Inflammatory macrophage (primary cell): ENCODE measurements at regions not wholly inside any gene's neighbourhood (a gene's known extent, or its start where the extent isn't known, plus 50 kb on each side); places are given as distances from the start of the nearest gene placed in this dataset.
"Not testable (repeated sequence)": the region's sequence is repeated elsewhere in the genome, so short reads cannot be mapped to it uniquely, and the experiment has no call there.

Source experiments
- DNase-seq, 2 donors: peaks; one replicate each; pipeline ENCODE4 v3.0.0-alpha.2; 2020 to 2022

- no peak for DNase-seq
Observed at GRCh38 chr2:147174824-147175254, 670.0 kb upstream of the ACVR2A start.

- no peak for DNase-seq
Observed at GRCh38 chr2:147173798-147174197, 671.0 kb upstream of the ACVR2A start.

GRCh38 chr2:147173189-147173581, 671.6 kb upstream of the ACVR2A start:
- no peak for DNase-seq

- no peak for DNase-seq
Observed at GRCh38 chr2:147172493-147173188, 672.2 kb upstream of the ACVR2A start.

GRCh38 chr2:147171941-147172340, 672.9 kb upstream of the ACVR2A start:
- no peak for DNase-seq

GRCh38 chr2:147170932-147171331, 673.9 kb upstream of the ACVR2A start:
- no peak for DNase-seq

- DNase-seq = no peak
Observed at GRCh38 chr2:147165697-147166382, 679.0 kb upstream of the ACVR2A start.

- no peak for DNase-seq
Observed at GRCh38 chr2:147164563-147164962, 680.3 kb upstream of the ACVR2A start.

- no peak for DNase-seq
Observed at GRCh38 chr2:147161746-147162145, 683.1 kb upstream of the ACVR2A start.

GRCh38 chr2:147156970-147157369, 687.9 kb upstream of the ACVR2A start:
- DNase-seq = no peak

GRCh38 chr2:147150241-147150635, 694.6 kb upstream of the ACVR2A start:
- DNase-seq = no peak

GRCh38 chr2:147149575-147150240, 695.1 kb upstream of the ACVR2A start:
- DNase-seq = no peak

- DNase-seq = no peak
Observed at GRCh38 chr2:147147802-147148201, 697.0 kb upstream of the ACVR2A start.

GRCh38 chr2:147141930-147142329, 702.9 kb upstream of the ACVR2A start:
- no peak for DNase-seq

GRCh38 chr2:147139732-147140131, 705.1 kb upstream of the ACVR2A start:
- not testable (repeated sequence) for DNase-seq

GRCh38 chr2:147137711-147138110, 707.1 kb upstream of the ACVR2A start:
- DNase-seq = no peak

GRCh38 chr2:147135376-147135775, 709.5 kb upstream of the ACVR2A start:
- DNase-seq = no peak

- DNase-seq = no peak
Observed at GRCh38 chr2:147133286-147133908, 711.4 kb upstream of the ACVR2A start.

GRCh38 chr2:147125145-147125544, 719.7 kb upstream of the ACVR2A start:
- DNase-seq = no peak

GRCh38 chr2:147122944-147123343, 721.9 kb upstream of the ACVR2A start:
- no peak for DNase-seq

- no peak for DNase-seq
Observed at GRCh38 chr2:147110962-147111361, 733.9 kb upstream of the ACVR2A start.

GRCh38 chr2:147110317-147110716, 734.5 kb upstream of the ACVR2A start:
- no peak for DNase-seq

GRCh38 chr2:147109291-147109690, 735.5 kb upstream of the ACVR2A start:
- no peak for DNase-seq
